AG10803 (cell line): ENCODE measurements at regions not wholly inside any gene's neighbourhood (a gene's known extent, or its start where the extent isn't known, plus 50 kb on each side); places are given as distances from the start of the nearest gene placed in this dataset.

ENCODE experiments used
- DNase-seq: peaks from one replicate; pipeline ENCODE4 v3.0.0; 2010; ENCODE audit warnings: low read depth
- H3K4me3 ChIP-seq: 2 replicates; pipeline ENCODE4 v1.5.1; 2011; ENCODE audit warnings: mild to moderate bottlenecking, low read length, control low read depth
- CTCF ChIP-seq: conservative IDR thresholded peaks from 2 replicates; pipeline ENCODE4 v1.5.1; 2011; ENCODE audit warnings: mild to moderate bottlenecking, low read length, control low read depth, inconsistent platforms

- TF ChIP-seq CTCF = no peak
- H3K4me3 ChIP-seq = no peak overlapping the region
- DNase-seq = no peak
Observed at GRCh38 chr3:147975165-147975564, 566.0 kb downstream of the ZIC1 start.

- no peak overlapping the region for H3K4me3 ChIP-seq
- TF ChIP-seq CTCF = no peak
- DNase-seq = no peak
Observed at GRCh38 chr3:147977001-147977400, 567.8 kb downstream of the ZIC1 start.

DNA sequence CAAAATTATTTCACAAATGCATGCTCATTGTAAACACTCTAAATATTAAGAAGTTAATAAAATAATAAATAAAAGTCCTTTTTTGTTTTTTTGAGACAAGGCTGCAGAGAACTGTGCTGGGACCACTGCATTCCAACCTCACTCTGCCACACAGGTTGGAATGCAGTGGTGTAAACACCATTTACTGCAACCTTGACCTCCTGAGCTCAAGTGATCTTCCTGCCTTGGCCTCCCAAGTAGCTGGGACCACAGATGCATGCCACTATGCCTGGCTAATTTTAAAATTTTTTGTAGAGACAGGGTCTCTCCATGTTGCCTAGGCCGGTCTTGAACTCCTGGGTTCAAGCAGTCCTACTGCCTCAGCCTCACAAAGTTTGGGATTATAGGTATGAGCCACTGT lies 578.4 kb downstream of the ZIC1 start:
- DNase-seq = no peak
- no peak for TF ChIP-seq CTCF
- no peak overlapping the region for H3K4me3 ChIP-seq

DNA sequence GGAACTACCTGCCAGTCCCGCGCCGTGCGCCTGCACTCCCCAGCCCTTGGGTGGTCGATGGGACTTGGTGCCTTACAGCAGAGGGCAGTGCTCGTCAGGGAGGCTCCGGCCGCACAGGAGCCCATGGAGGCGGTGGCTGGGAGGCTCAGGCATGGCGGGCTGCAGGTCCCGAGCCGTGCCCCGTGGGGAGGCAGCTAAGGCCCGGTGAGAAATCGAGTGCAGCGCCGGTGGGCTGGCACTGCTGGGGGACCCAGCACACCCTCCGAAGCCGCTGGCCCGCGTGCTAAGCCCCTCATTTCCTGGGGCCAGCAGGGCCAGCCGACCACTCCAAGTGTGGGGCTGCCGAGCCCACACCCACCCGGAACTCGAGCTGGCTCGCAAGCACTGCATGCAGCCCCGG lies 580.2 kb downstream of the ZIC1 start:
- no peak for TF ChIP-seq CTCF
- no peak overlapping the region for H3K4me3 ChIP-seq
- DNase-seq = no peak

- H3K4me3 ChIP-seq = no peak overlapping the region
- DNase-seq = no peak
- TF ChIP-seq CTCF = no peak
Observed at GRCh38 chr3:148002705-148003205, 593.6 kb downstream of the ZIC1 start.

- TF ChIP-seq CTCF = no peak
- H3K4me3 ChIP-seq = no peak overlapping the region
- DNase-seq = no peak
Observed at GRCh38 chr3:148004331-148004730, 595.2 kb downstream of the ZIC1 start.

DNA sequence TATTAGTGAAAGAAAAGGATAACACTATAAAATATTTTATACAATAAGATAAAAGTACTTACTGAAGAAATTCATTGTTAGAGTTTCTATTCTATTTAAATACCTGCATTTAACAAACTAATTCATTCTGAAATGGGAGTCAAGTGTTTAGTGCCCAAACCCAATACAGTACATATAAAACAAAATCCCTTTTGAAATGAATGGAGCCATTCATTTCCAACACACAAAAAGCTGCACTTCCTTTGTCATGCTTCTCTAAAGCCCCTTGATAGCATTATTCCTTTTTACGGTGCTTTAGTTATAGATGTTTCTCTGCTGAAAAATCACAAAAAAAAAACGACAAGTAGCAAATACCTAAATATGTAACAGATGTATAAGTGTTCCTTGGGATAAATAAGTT lies 596.3 kb downstream of the ZIC1 start:
- DNase-seq = no peak
- no peak overlapping the region for H3K4me3 ChIP-seq
- no peak for TF ChIP-seq CTCF
